GM23338 (cell line): ENCODE measurements at regions not wholly inside any gene's neighbourhood (a gene's known extent, or its start where the extent isn't known, plus 50 kb on each side); places are given as distances from the start of the nearest gene placed in this dataset.

Source experiments
- ATAC-seq: fragments of 200-7000 bp; cut with Tn5 transposase; 3 replicates; pipeline ENCODE4 v1.9.1; 2020
- DNase-seq: peaks from one replicate; pipeline ENCODE4 v3.0.0-alpha.2; 2015; ENCODE audit warnings: low spot score
- H2AFZ ChIP-seq: fragments of 200-600 bp; sonication (generic); 2 replicates; pipeline ENCODE4 v1.8.0; 2016; ENCODE audit warnings: antibody characterized with exemption, mild to moderate bottlenecking, moderate library complexity
- H3F3A ChIP-seq: fragments of 200-600 bp; sonication (generic); replicated peaks from 2 replicates; pipeline ENCODE4 v1.8.0; 2017; ENCODE audit warnings: antibody characterized with exemption, mixed run types, low read depth
- H3K27ac ChIP-seq: fragments of 200-600 bp; sonication (generic); 2 replicates; pipeline ENCODE4 v1.6.1; 2016; ENCODE audit warnings: low read depth
- H3K27me3 ChIP-seq: fragments of 200-600 bp; sonication (generic); 2 replicates; pipeline ENCODE4 v1.8.0; 2016; ENCODE audit warnings: mild to moderate bottlenecking, mixed run types, moderate library complexity; ENCODE audit not compliant: insufficient read depth
- H3K36me3 ChIP-seq: fragments of 200-600 bp; sonication (generic); 2 replicates; pipeline ENCODE4 v1.8.0; 2016; ENCODE audit warnings: mild to moderate bottlenecking; ENCODE audit not compliant: insufficient read depth
- H3K4me1 ChIP-seq: fragments of 200-600 bp; sonication (generic); 2 replicates; pipeline ENCODE4 v1.8.0; 2016; ENCODE audit warnings: mild to moderate bottlenecking, moderate library complexity; ENCODE audit not compliant: insufficient read depth
- H3K4me2 ChIP-seq: fragments of 200-600 bp; sonication (generic); 2 replicates; pipeline ENCODE4 v1.7.1; 2017; ENCODE audit warnings: mixed run types
- H3K4me3 ChIP-seq: fragments of 200-600 bp; sonication (generic); 2 replicates; pipeline ENCODE4 v1.6.1; 2016; ENCODE audit warnings: mixed run types
- H3K79me2 ChIP-seq: fragments of 200-600 bp; sonication (generic); replicated peaks from 2 replicates; pipeline ENCODE4 v1.8.0; 2017; ENCODE audit warnings: mild to moderate bottlenecking; ENCODE audit not compliant: insufficient read depth
- H3K9me2 ChIP-seq: fragments of 200-600 bp; sonication (generic); 2 replicates; pipeline ENCODE4 v1.8.0; 2017; ENCODE audit not compliant: insufficient read depth
- H4K20me1 ChIP-seq: fragments of 200-600 bp; sonication (generic); replicated peaks from 2 replicates; pipeline ENCODE4 v1.8.0; 2017; ENCODE audit warnings: mild to moderate bottlenecking; ENCODE audit not compliant: insufficient read depth
- H3K27ac Mint-ChIP-seq: 2 replicates; pipeline ENCODE4 v1.8.0; 2020; ENCODE audit warnings: inconsistent platforms, mild to moderate bottlenecking, moderate library complexity, mixed read lengths
- H3K27me3 Mint-ChIP-seq: 3 replicates; pipeline ENCODE4 v1.8.0; 2022; ENCODE audit warnings: low read depth, mild to moderate bottlenecking, moderate library complexity, mixed read lengths, inconsistent platforms; ENCODE audit not compliant: insufficient read depth, poor library complexity
- H3K36me3 Mint-ChIP-seq: 3 replicates; pipeline ENCODE4 v1.8.0; 2021; ENCODE audit warnings: low read depth, mild to moderate bottlenecking, inconsistent platforms, moderate library complexity, mixed read lengths
- H3K4me1 Mint-ChIP-seq: 3 replicates; pipeline ENCODE4 v1.8.0; 2020; ENCODE audit warnings: mild to moderate bottlenecking, inconsistent platforms, mixed read lengths
- H3K4me3 Mint-ChIP-seq: 3 replicates; pipeline ENCODE4 v1.8.0; 2021; ENCODE audit warnings: moderate library complexity, mild to moderate bottlenecking, inconsistent platforms, mixed read lengths
- H3K9me3 Mint-ChIP-seq: 3 replicates; pipeline ENCODE4 v1.8.0; 2020; ENCODE audit warnings: moderate library complexity, mild to moderate bottlenecking, inconsistent platforms, mixed read lengths
- CTCF ChIP-seq, 2 experiments: fragments of 200-600 bp in 1 of 2; sonication (generic) in 1 of 2; conservative IDR thresholded peaks; 2 replicates each; pipeline versions ENCODE4 v1.5.1 to v1.6.1; 2016 to 2017; ENCODE audit warnings: antibody characterized with exemption in 2 of 2, low read depth in 2 of 2, mild to moderate bottlenecking in 2 of 2, moderate library complexity in 1 of 2
- EZH2 ChIP-seq: fragments of 200-600 bp; sonication (generic); IDR thresholded peaks from one replicate; pipeline ENCODE4 v1.8.0; 2017; ENCODE audit warnings: antibody characterized with exemption, mild to moderate bottlenecking, low read depth; ENCODE audit not compliant: unreplicated experiment
- EZH2phosphoT487 ChIP-seq: fragments of 200-600 bp; sonication (generic); IDR thresholded peaks from one replicate; pipeline ENCODE4 v1.8.1; 2018; ENCODE audit warnings: antibody characterized with exemption; ENCODE audit not compliant: unreplicated experiment
- JUNB ChIP-seq: IDR thresholded peaks from one replicate; pipeline ENCODE4 v1.6.1; 2016; ENCODE audit warnings: antibody characterized with exemption; ENCODE audit not compliant: unreplicated experiment
- REST ChIP-seq: IDR thresholded peaks from one replicate; pipeline ENCODE4 v1.6.1; 2018; ENCODE audit warnings: antibody characterized with exemption; ENCODE audit not compliant: unreplicated experiment
- ZNF114 ChIP-seq: fragments of 250-450 bp; sonication (Bioruptor Pico); IDR thresholded peaks from 2 replicates; pipeline ENCODE4 v1.5.0; 2020; ENCODE audit warnings: mild to moderate bottlenecking, moderate library complexity
- ZNF331 ChIP-seq: fragments of 250-450 bp; sonication (Bioruptor Pico); IDR thresholded peaks from 2 replicates; pipeline ENCODE4 v1.5.0; 2020; ENCODE audit warnings: low read depth, mild to moderate bottlenecking, moderate library complexity
- ZNF462 ChIP-seq: fragments of 250-450 bp; sonication (Bioruptor Pico); IDR thresholded peaks from 2 replicates; pipeline ENCODE4 v1.5.0; 2020; ENCODE audit warnings: mild to moderate bottlenecking, moderate library complexity
- TF ChIP-seq, protein P1 (sequence below): IDR thresholded peaks from 2 replicates; pipeline ENCODE4 v1.6.1; 2016; ENCODE audit warnings: antibody characterized with exemption

DNA sequence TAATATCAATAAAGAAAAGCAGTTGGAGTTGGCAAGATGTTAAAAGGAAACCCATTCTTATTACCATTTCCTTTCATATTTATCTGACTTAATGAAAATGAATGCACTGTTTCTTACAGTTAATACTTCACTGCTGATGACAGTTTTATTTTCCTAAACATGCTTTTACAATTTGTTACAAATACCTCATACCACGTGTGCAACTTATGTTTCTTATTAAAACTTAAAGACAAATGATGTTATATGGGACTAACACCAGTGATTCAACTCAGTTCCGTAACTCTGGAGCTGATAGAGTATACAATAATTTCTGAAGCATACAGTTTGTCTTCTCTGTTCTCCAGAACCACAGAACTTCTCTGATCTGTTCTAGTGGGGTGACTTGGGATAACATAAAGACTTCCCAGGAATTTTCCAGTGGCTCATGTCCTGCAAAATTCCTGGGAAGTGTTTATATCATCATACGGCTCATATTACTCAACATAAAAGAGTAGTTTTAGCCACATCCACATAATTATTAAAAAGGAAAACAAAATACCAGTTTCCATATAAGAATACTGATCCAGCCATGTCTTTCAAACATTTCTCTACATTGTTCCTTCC is 1259.0 kb upstream of the C9orf72 start:
- TF ChIP-seq, protein P1, sequence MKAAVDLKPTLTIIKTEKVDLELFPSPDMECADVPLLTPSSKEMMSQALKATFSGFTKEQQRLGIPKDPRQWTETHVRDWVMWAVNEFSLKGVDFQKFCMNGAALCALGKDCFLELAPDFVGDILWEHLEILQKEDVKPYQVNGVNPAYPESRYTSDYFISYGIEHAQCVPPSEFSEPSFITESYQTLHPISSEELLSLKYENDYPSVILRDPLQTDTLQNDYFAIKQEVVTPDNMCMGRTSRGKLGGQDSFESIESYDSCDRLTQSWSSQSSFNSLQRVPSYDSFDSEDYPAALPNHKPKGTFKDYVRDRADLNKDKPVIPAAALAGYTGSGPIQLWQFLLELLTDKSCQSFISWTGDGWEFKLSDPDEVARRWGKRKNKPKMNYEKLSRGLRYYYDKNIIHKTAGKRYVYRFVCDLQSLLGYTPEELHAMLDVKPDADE, result no peak
- TF ChIP-seq ZNF331, result no peak
- peaks cover 3% of the 10 kb centered on the region; the same call in 1 of the 3 replicates for H3K36me3 Mint-ChIP-seq
- Histone ChIP-seq H3K4me2 (no peak overlapping the region), H3K79me2 (no peaks in the 10 kb centered on the region), H3K27ac (no peak overlapping the region), H3F3A (no peaks in the 10 kb centered on the region), H2AFZ (no peak overlapping the region), H3K9me2 (no peaks in the 10 kb centered on the region), H4K20me1 (no peaks in the 10 kb centered on the region), H3K4me1 (no peaks in the 10 kb centered on the region), H3K4me3 (no peak overlapping the region), H3K36me3 (no peaks in the 10 kb centered on the region), H3K27me3 (no peaks in the 10 kb centered on the region)
- no peak overlapping the region for H3K27ac Mint-ChIP-seq
- DNase-seq, result no peak
- no peaks in the 10 kb centered on the region for H3K27me3 Mint-ChIP-seq
- H3K4me3 Mint-ChIP-seq, result no peak overlapping the region
- ATAC-seq, result no peak
- H3K9me3 Mint-ChIP-seq, result no peaks in the 10 kb centered on the region
- H3K4me1 Mint-ChIP-seq, result peaks cover 10% of the 10 kb centered on the region; the same call in 2 of the 3 replicates

GRCh38 chr9:28834156-28834555 is 1260.9 kb upstream of the C9orf72 start:
- ATAC-seq, result no peak
- Mint-ChIP-seq H3K4me1 (peaks cover 10% of the 10 kb centered on the region; the same call in 2 of the 3 replicates), H3K4me3 (no peak overlapping the region), H3K27ac (no peak overlapping the region), H3K27me3 (peaks cover 2% of the 10 kb centered on the region), H3K36me3 (peaks cover 9% of the 10 kb centered on the region), H3K9me3 (peaks cover 15% of the 10 kb centered on the region)
- DNase-seq, result no peak
- H3K4me1 ChIP-seq, result no peaks in the 10 kb centered on the region
- no peaks in the 10 kb centered on the region for H3K79me2 ChIP-seq
- no peaks in the 10 kb centered on the region for H3K27me3 ChIP-seq
- H3K9me2 ChIP-seq, result no peaks in the 10 kb centered on the region
- no peak overlapping the region for H3K4me2 ChIP-seq
- H3K36me3 ChIP-seq, result no peaks in the 10 kb centered on the region
- H3F3A ChIP-seq, result no peaks in the 10 kb centered on the region
- H4K20me1 ChIP-seq, result no peaks in the 10 kb centered on the region
- no peak overlapping the region for H3K27ac ChIP-seq
- H2AFZ ChIP-seq, result no peak overlapping the region
- no peak overlapping the region for H3K4me3 ChIP-seq
- TF ChIP-seq JUNB (no peak), REST (no peak), ZNF462 (CRISPR knock-in tag) (no peak), EZH2phosphoT487 (no peak), CTCF (conservative IDR thresholded peaks at IDR 0.05; ENCODE audit: low read depth in 2 of 2) (no peak), EZH2 (no peak), ZNF114 (CRISPR knock-in tag) (no peak), ZNF331 (no peak)
